ENCODE measurements at regions not wholly inside any gene's neighbourhood (a gene's known extent, or its start where the extent isn't known, plus 50 kb on each side); places are given as distances from the start of the nearest gene placed in this dataset.

GRCh38 chr20:12798286-12798685, 210.5 kb upstream of the SPTLC3 start:
- TF ChIP-seq POLR2A (IDR thresholded peaks at IDR 0.05; ENCODE audit: control extremely low read depth in 1 of 2, low read depth in 2 of 2, low read length in 2 of 2) (no peak), SP1 (IDR thresholded peaks at IDR 0.05; ENCODE audit: low read depth, low read length) (no peak), POLR2AphosphoS5 (IDR thresholded peaks at IDR 0.05; ENCODE audit: low read depth, low read length) (no peak), CHD2 (IDR thresholded peaks at IDR 0.05; ENCODE audit: low read length) (no peak), CTCF (IDR thresholded peaks at IDR 0.05; ENCODE audit: control extremely low read depth in 1 of 3, insufficient read depth in 1 of 3, low read depth in 1 of 3, low read length in 3 of 3) (peak; percentile 15 to 41 (median 40); a peak in 3 of 4 replicates), CEBPB (IDR thresholded peaks at IDR 0.05; ENCODE audit: low read depth, low read length) (no peak), ZNF274 (IDR thresholded peaks at IDR 0.05; ENCODE audit: borderline replicate concordance, extremely low read depth, low read length) (no peak), FOSL1 (IDR thresholded peaks at IDR 0.05; ENCODE audit: insufficient read depth, low read depth, low read length) (no peak), HDAC2 (IDR thresholded peaks at IDR 0.05; ENCODE audit: borderline replicate concordance in 1 of 2, low read depth in 2 of 2, low read length in 2 of 2) (no peak), RXRA (IDR thresholded peaks at IDR 0.05; ENCODE audit: insufficient read depth, low read depth, low read length) (no peak), RFX5 (IDR thresholded peaks at IDR 0.05; ENCODE audit: borderline replicate concordance, low read depth, low read length) (no peak), EZH2 (IDR thresholded peaks at IDR 0.05; ENCODE audit: low read depth, low read length, severe bottlenecking) (no peak), GTF2F1 (IDR thresholded peaks at IDR 0.05; ENCODE audit: borderline replicate concordance, low read depth, low read length) (no peak)

Data from H1 (cell line).